ENCODE measurements at regions not wholly inside any gene's neighbourhood (a gene's known extent, or its start where the extent isn't known, plus 50 kb on each side); places are given as distances from the start of the nearest gene placed in this dataset.

DNA sequence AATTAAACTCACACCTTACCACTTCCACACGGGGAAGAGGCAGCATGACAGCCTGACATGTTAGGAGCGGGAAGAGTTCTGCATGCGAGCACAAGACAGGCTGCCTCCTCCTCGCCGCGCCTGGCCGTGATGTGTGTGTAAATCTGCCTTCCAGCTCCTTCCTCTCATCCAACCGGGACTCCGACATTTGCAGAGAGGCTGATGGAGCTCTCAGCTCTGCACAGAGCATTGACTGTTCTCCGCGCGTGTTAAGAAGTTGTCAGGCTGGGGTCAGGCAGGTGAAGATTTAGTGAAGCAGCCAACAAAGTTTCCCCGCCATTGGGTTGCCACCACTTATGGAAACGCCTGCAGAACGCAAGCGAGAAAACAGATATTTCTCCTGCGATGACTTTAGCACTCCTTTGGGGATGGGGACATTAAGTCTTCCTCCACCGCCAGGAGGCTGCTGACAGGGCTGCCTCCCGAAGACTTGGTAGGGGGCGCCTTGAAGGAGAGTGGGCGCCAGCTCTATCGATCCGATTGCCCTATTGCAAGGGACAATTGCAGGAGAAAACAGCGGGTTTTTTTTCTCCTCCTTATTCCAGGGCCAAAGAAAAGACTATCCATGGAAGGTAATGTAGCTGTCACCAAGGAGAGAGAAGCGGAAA lies 213.9 kb upstream of the TSHZ3 start:
- no peak for DNase-seq

- no peak for DNase-seq
Observed at GRCh38 chr19:31567776-31568175, 218.5 kb upstream of the TSHZ3 start.

GRCh38 chr19:31568724-31569123 lies 219.5 kb upstream of the TSHZ3 start:
- no peak for DNase-seq

DNA sequence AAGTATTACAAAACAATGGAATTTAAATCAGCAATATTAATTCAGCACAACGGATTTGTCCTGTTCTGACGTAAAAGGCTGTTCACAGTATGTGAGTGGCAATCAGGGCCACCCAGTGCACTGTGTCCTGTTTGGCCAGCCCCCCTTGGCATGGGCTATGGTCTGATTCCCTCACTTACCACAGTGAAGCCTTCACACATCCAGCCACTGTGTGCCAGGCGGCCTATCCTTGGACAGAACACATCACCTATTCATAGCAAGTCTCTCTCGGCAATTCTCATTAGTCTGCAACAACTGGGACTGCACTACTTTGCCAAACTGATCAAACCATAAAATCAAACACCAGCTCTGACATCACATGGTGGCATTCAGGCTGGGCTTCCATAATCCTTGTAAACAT lies 221.5 kb upstream of the TSHZ3 start:
- no peak for DNase-seq

- no peak for DNase-seq
Observed at GRCh38 chr19:31572102-31572975, 223.1 kb upstream of the TSHZ3 start.

- DNase-seq, result no peak
Observed at GRCh38 chr19:31572976-31573298, 223.7 kb upstream of the TSHZ3 start.

DNA sequence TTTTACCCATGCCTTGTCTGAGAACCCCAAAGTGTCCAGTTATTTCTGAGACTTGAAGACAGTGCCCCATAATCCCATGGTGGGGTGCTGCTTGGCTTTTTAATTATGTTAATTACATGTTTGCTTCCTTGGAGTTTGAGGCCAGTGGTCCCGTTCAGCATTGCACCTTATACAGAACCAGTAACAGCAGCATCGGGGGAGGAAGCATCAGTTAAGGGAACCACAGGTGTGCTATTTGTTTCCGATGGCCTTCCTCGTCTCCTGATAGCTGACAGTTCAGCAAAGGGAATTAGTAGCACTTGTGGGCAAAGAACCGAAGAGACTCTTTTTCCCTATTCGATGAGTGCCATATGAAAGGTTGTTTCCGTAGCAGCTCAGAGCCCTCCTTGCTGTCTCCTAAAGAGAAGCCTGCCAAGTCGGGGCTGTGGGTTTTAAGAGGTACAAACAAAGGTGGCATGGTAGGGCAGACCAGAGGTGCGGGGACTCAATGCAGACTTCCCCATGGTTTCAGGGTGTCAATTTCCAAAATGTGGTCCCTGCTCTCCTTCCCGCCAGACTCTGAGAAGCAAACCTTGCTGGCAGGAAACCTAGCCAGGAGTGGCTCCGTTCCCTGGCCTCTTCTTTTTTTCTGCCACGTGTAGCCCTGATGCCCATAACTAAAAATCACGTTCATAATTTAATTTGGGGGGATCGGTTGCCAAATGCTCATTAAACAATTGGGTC lies 225.2 kb upstream of the TSHZ3 start:
- no peak for DNase-seq

DNA sequence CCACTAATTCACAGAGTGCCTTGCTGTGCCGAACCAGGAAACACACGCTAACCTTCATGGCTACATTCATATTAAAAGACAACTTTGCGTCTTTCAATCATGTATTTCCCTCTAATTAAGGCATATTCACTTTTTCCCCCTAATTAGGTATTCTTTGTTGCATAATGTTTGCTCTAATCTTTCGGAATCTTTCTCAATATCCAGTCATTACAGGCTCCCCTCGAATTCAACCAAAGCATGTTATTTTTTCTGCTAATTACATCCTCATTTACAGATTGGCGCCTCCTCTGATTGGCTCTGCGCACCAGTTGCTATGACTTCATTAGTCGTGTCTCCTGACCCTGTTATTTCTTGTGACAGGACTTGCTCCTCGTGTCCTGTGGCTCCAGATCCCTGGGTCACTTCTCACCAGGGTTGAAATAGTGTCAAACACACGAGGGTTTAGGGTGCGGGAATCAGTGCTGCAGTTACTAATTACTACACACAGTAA lies 226.7 kb upstream of the TSHZ3 start:
- DNase-seq, result no peak

- no peak for DNase-seq
Observed at GRCh38 chr19:31578326-31578725, 229.1 kb upstream of the TSHZ3 start.

DNA sequence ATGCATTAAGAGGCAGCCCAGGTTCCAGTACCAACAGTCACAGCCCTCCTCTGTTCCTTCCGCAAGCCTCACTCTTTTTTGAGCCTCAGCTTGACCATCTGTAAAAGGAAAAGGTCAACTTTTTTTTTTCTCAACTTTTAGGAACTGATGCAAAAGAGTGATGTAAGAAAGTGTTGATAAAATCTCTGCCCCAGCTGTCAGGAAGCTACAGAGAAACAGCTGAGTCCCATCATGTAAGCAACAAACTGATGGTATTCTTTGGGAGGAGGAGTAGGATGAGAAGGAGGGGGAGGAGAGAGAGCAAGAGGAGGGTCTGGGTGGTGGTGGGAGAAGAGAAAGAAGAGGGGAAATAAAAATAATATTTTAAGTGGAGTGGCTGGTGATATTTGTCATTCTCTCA lies 233.9 kb upstream of the TSHZ3 start:
- DNase-seq, result no peak

DNA sequence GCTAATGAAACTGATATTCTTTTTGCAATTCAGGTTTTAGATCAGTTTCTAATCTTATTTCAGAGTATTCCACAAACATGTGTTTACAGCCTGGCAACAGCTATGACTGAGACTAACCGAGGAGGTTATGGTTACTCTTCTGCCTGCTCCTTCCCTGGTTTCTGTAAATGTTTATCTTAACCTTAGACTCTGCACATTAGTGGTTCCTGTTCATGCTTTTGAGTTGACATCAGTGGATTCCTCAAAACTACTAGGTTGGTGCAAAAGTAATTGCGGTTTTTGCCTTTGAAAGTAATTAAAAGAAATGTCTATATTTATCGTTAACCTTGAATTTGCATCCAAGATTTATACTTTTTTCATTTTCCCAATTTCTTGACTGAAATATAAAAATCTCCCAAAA lies 237.0 kb upstream of the TSHZ3 start:
- DNase-seq, result no peak

DNA sequence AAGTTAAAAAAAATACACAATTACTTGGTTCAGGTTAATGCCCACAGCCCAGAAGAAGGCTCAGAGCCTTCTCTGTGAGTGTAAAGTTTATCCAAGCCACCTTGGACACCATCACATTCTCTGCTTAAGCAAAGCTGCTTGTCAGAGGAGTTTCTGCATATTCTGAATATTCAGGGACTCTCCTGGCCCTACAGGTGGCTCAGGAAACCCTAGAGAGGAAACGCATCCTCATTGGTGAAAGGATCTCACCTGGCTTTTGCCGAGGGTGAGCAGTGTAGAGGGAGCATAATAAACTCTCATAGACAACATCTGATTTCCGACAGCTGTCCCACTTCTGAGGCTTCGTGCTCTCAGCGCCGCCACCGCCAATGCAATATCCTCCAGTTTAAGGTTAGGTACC lies 239.9 kb upstream of the TSHZ3 start:
- no peak for DNase-seq

GRCh38 chr19:31591258-31591657 lies 242.0 kb upstream of the TSHZ3 start:
- no peak for DNase-seq

GRCh38 chr19:31592456-31592855 lies 243.2 kb upstream of the TSHZ3 start:
- DNase-seq, result no peak

GRCh38 chr19:31594701-31595100 lies 245.5 kb upstream of the TSHZ3 start:
- DNase-seq, result no peak

DNA sequence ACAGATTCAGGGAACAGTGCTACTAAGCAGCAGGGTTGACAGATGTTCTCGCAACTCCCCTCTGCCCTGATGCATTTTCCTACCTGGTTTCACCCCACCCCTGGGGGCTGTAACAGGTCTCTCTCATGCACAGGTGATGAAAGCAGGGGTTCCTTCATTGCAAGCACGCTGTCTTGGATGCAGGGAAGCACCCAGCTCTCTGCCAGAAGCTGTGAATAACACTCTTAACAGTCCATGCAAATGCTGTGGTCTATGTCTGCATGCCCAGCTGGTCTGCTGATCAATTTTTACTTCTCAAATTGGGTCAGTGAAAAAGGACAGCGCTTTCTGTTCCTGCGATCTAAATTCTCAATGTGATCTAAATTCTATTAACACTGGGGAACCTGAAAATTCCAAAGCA lies 246.3 kb upstream of the TSHZ3 start:
- no peak for DNase-seq

GRCh38 chr19:31596751-31597150 lies 247.5 kb upstream of the TSHZ3 start:
- DNase-seq, result no peak

DNA sequence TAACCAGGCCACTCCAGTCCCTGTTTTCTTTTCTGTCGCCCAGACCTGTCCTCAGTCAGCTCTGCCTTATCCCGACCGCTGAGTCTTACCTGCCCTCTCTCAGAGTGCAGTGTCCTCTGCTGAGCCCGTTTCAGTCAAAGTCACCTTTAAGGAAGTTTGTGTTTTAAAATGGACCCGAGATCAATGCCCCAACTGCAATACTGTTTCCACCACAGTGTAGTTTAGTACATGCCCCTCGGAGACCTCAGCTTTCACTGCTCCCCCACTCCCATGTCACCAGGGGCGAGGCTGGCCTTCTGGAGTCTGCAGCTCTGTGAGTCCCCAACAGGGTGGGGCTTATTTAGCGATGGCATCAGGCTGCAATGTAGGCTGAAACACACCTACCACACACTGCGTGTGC lies 248.4 kb upstream of the TSHZ3 start:
- DNase-seq, result no peak

DNA sequence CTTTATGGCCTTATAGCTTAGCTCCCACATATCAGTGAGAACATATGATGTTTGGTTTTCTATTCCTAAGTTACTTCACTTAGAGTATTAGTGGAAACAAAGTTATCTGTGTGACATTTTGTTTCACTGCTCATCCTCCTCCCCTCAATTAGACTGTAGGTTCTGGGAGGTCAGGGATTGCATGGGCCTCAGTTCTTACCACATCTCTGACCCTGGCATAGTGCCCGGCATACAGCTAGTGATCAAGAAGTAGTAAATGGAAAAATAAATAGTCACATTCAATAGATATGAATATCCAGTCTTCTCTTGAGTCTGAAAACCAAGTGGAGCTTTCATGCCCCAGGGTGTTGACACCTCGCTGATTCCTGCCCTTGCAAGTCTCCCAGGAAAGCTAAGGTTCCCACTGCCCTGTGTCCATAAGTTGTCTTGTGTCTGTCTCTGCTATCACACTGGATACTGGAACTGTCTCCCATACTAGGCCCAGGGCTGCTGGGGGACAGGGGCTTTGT lies 249.5 kb upstream of the TSHZ3 start:
- DNase-seq, result no peak

DNA sequence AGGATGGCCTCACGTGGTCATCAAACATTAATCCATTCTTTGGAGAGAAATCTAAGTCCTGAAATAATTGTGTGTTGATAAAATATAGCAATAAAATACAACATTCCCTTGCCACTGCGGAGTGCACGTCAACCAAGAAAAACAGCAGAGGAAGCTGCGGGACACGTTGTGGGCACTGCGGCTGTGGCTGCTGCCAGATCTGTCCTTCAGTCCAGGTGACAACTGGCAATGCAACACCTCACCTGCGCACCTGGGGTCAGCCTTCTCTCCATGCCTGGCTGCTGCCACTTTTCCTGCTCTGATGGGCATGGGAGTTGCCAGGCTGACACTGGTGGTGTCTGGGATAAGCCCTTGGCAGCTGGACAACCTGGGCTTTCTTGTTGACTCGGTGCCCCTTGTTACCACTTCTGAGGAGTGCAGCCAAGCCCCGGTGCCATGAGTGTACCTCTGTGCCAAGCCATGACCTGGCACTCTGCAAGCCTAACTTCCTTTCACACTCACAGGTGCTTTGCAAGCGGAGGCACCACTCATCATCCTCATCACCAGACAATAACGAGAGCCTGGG lies 251.6 kb upstream of the TSHZ3 start:
- DNase-seq, result no peak

GRCh38 chr19:31601855-31602254 lies 252.6 kb upstream of the TSHZ3 start:
- DNase-seq, result no peak

GRCh38 chr19:31602548-31602947 lies 253.3 kb upstream of the TSHZ3 start:
- DNase-seq, result no peak

DNA sequence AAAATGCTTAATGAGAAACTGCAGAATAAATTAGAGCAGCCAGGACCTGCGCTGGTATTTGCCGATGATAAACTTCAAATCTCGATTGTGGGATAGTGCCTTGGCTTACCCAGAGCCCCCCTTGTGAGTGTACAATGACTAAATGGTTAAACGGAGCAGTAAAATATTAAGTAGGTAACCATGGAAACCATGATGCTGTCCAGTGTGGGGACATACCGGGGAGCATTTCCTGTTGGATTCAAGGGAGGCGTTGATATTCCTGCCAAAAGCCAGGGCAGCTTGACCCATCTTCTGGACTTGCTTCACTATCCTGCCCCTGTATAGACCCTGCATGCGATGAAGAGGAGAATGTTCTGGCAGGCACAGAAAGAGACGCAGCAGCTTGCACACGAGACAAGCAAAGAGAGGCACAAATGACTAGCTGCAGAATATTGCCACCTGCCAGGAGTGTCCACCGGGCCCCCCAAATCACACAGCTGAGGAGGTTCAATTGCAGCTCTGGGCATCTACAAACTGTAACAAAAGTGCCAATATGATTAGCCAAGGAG lies 255.3 kb upstream of the TSHZ3 start:
- DNase-seq, result no peak

All from bone marrow (tissue), 2 donors.